K562 (cell line): ENCODE measurements at regions not wholly inside any gene's neighbourhood (a gene's known extent, or its start where the extent isn't known, plus 50 kb on each side); places are given as distances from the start of the nearest gene placed in this dataset.

Experiments
- ATAC-seq: fragments of 200-7000 bp; cut with Tn5 transposase; 3 replicates; pipeline ENCODE4 v1.9.1; 2020; ENCODE audit warnings: moderate library complexity
- BruUV-seq: library from RNA; stranded (reverse); fragments of 400-500 nt; replicated peaks from 2 replicates; lab custom pipeline; 2021; lab: Mats Ljungman, UMichigan
- CTCF ChIA-PET: fragments of 300-600 bp; formaldehyde crosslinking; extraction: SDS; loops from one replicate; lab custom pipeline; 2021; ENCODE audit warnings: low intra/inter-chr PET ratio; lab: Yijun Ruan, JAX
- POLR2A ChIA-PET: fragments of 300-600, 350-650 bp; sonication (Branson Sonifier 250); formaldehyde crosslinking; extraction: SDS; loops from one replicate; lab custom pipeline; 2021; ENCODE audit warnings: antibody characterized with exemption, inconsistent platforms; lab: Yijun Ruan, JAX
- DNase-seq, 4 experiments: peaks; one replicate each; pipeline versions ENCODE4 v3.0.0 to v3.0.0-alpha.2; 2011 to 2018; ENCODE audit warnings: low spot score in 3 of 4, mixed read lengths in 3 of 4; ENCODE audit errors: extremely low read depth in 1 of 4
- FAIRE-seq: peaks from 2 replicates; lab custom pipeline; 2011; peaks lifted over from hg19 to GRCh38; lab: Jason Lieb, UNC
- H2AFZ ChIP-seq: 2 replicates; pipeline ENCODE4 v1.6.0; 2011; ENCODE audit warnings: low read depth, low read length, control low read depth, inconsistent platforms
- H3K27ac ChIP-seq: fragments of 200-600 bp; 3 replicates; pipeline ENCODE4 v1.8.0; 2011; ENCODE audit warnings: low read depth, mild to moderate bottlenecking, control low read depth, inconsistent platforms, low read length, moderate library complexity, mixed read lengths; ENCODE audit errors: extremely low read depth
- H3K27me3 ChIP-seq, 2 experiments: fragments of 300-600 bp in 1 of 2; 2 replicates in 1 of 2; 3 replicates in 1 of 2; pipeline versions ENCODE4 v1.6.0 to v1.8.0; 2011; ENCODE audit warnings: inconsistent platforms in 2 of 2, low read length in 2 of 2, mild to moderate bottlenecking in 1 of 2, mixed read lengths in 1 of 2, moderate library complexity in 1 of 2; ENCODE audit not compliant: control insufficient read depth in 2 of 2, insufficient read depth in 2 of 2
- H3K36me3 ChIP-seq: fragments of 300-600 bp; 3 replicates; pipeline ENCODE4 v1.8.0; 2011; ENCODE audit warnings: mild to moderate bottlenecking, low read length, inconsistent platforms; ENCODE audit not compliant: control insufficient read depth, insufficient read depth
- H3K4me1 ChIP-seq, 2 experiments: fragments of 200-600 bp in 1 of 2; replicated peaks in 1 of 2; 2 replicates in 1 of 2; 3 replicates in 1 of 2; pipeline versions ENCODE4 v1.5.1 to v1.8.0; 2011; ENCODE audit warnings: inconsistent platforms in 2 of 2, low read length in 2 of 2, mild to moderate bottlenecking in 1 of 2, mixed read lengths in 1 of 2, moderate library complexity in 1 of 2; ENCODE audit not compliant: control insufficient read depth in 2 of 2, insufficient read depth in 2 of 2
- H3K4me2 ChIP-seq: 2 replicates; pipeline ENCODE4 v1.6.1; 2011; ENCODE audit warnings: low read length, control low read depth, inconsistent platforms, mixed read lengths; ENCODE audit not compliant: insufficient read depth
- H3K4me3 ChIP-seq: fragments of 200-600 bp; sonication (generic), shearing (Covaris generic); 2 replicates; pipeline ENCODE4 v1.5.1; 2016; ENCODE audit warnings: control low read depth, inconsistent platforms
- H3K79me2 ChIP-seq: fragments of 200-600 bp; 3 replicates; pipeline ENCODE4 v1.8.0; 2011; ENCODE audit warnings: low read length, inconsistent platforms; ENCODE audit not compliant: control insufficient read depth, insufficient read depth
- H3K9ac ChIP-seq, 2 experiments: 2 replicates each; pipeline versions ENCODE4 v1.6.0 to v1.6.1; 2011; ENCODE audit warnings: low read depth in 2 of 2, low read length in 2 of 2, control low read depth in 1 of 2, inconsistent platforms in 1 of 2, mild to moderate bottlenecking in 1 of 2, mixed read lengths in 1 of 2; ENCODE audit not compliant: insufficient read depth in 1 of 2
- H3K9me1 ChIP-seq: one replicate; pipeline ENCODE4 v1.6.0; 2011; ENCODE audit warnings: inconsistent platforms, mild to moderate bottlenecking, low read length, moderate library complexity; ENCODE audit not compliant: control insufficient read depth, insufficient read depth
- H3K9me3 ChIP-seq: replicated peaks from 2 replicates; pipeline ENCODE4 v1.5.1; 2011; ENCODE audit warnings: low read depth, low read length, inconsistent platforms; ENCODE audit not compliant: control insufficient read depth, insufficient read depth
- H4K20me1 ChIP-seq: replicated peaks from 2 replicates; pipeline ENCODE4 v1.6.1; 2011; ENCODE audit warnings: low read length, inconsistent platforms, mixed read lengths; ENCODE audit not compliant: control insufficient read depth, insufficient read depth
- HEY1 ChIP-seq: fragments of 250-450 bp; sonication (Bioruptor Pico); IDR thresholded peaks from 2 replicates; pipeline ENCODE4 v1.5.0; 2020; ENCODE audit warnings: mild to moderate bottlenecking, moderate library complexity, borderline replicate concordance
- KDM4B ChIP-seq, 2 experiments: fragments of 450-650 bp in 1 of 2; sonication (generic) in 1 of 2; IDR thresholded peaks; 2 replicates each; pipeline ENCODE4 v1.6.1; 2016 to 2017; ENCODE audit warnings: borderline replicate concordance in 2 of 2, antibody characterized with exemption in 1 of 2, low read depth in 1 of 2, mild to moderate bottlenecking in 1 of 2
- NR2C1 ChIP-seq, 2 experiments: fragments of 450-650 bp; IDR thresholded peaks; 2 replicates each; pipeline ENCODE4 v1.6.1; 2017; ENCODE audit warnings: mild to moderate bottlenecking in 2 of 2, antibody characterized with exemption in 1 of 2, inconsistent platforms in 1 of 2, missing compliant biosample characterization in 1 of 2, missing genetic modification characterization in 1 of 2
- NUFIP1 ChIP-seq: fragments of 450-650 bp; IDR thresholded peaks from 2 replicates; pipeline ENCODE4 v1.6.1; 2018; ENCODE audit not compliant: partially characterized antibody
- TAL1 ChIP-seq: fragments of 450-650 bp; IDR thresholded peaks from 2 replicates; pipeline ENCODE4 v1.6.1; 2016; ENCODE audit warnings: mild to moderate bottlenecking
- TEAD4 ChIP-seq, 2 experiments: sonication (generic) in 1 of 2; formaldehyde crosslinking in 1 of 2; IDR thresholded peaks; 2 replicates each; pipeline versions ENCODE4 v1.6.1 to v1.8.0; 2012 to 2022; ENCODE audit warnings: borderline replicate concordance in 1 of 2, inconsistent platforms in 1 of 2, low read length in 1 of 2, mild to moderate bottlenecking in 1 of 2, missing genetic modification reagents in 1 of 2
- U2AF1 ChIP-seq: fragments of 200-400 bp; formaldehyde crosslinking; optimal IDR thresholded peaks from 2 replicates; pipeline ENCODE3; 2017; ENCODE audit warnings: mild to moderate bottlenecking, low read depth, low read length, moderate library complexity
- ZNF23 ChIP-seq: fragments of 250-450 bp; sonication (Bioruptor Pico); IDR thresholded peaks from 2 replicates; pipeline ENCODE4 v1.4.0; 2020; ENCODE audit warnings: mild to moderate bottlenecking
- ZNF280A ChIP-seq: fragments of 450-650 bp; IDR thresholded peaks from 2 replicates; pipeline ENCODE4 v1.6.1; 2018; ENCODE audit warnings: mild to moderate bottlenecking, low read depth; ENCODE audit not compliant: partially characterized antibody
- ZNF436 ChIP-seq: fragments of 250-450, 450-650 bp; sonication (Bioruptor Pico); formaldehyde crosslinking; IDR thresholded peaks from 2 replicates; pipeline ENCODE4 v1.7.0; 2020; ENCODE audit warnings: mild to moderate bottlenecking
- ZNF639 ChIP-seq, 2 experiments: fragments of 200-800 bp in 1 of 2; sonication (Bioruptor generic) in 1 of 2; sonication (generic) in 1 of 2; formaldehyde crosslinking in 1 of 2; IDR thresholded peaks in 1 of 2; conservative IDR thresholded peaks in 1 of 2; 2 replicates each; pipeline versions ENCODE4 v1.5.0 to v1.6.1; 2016 to 2020; ENCODE audit warnings: missing compliant biosample characterization in 1 of 2, missing genetic modification characterization in 1 of 2, missing genetic modification reagents in 1 of 2
- ZNF75A ChIP-seq: fragments of 450-650 bp; formaldehyde crosslinking; IDR thresholded peaks from 2 replicates; pipeline ENCODE4 v1.4.0; 2020; ENCODE audit warnings: mild to moderate bottlenecking
- WGBS: fragments of 100-300 bp; shearing (Covaris generic); methylation state at CpG from one replicate; pipeline ENCODE4 v1.1.6; 2016; ENCODE audit warnings: low coverage, mixed read lengths; ENCODE audit not compliant: insufficient coverage; ENCODE audit errors: missing lambda C conversion rate; 5-methylcytosine and 5-hydroxymethylcytosine counted together
- in situ Hi-C: fragments of 300-500 bp; cut with MboI; formaldehyde crosslinking; loops from 4 replicates; pipeline ENCODE4 v1.15.0; 2018; ENCODE audit warnings: inconsistent platforms, mixed read lengths
- intact Hi-C: fragments of 100-400 bp; cut with micrococcal nuclease; formaldehyde crosslinking; loops from 2 replicates; pipeline ENCODE4 v1.14.2; 2022
- TF ChIP-seq, protein P1 (sequence below): sonication (generic); formaldehyde crosslinking; IDR thresholded peaks from 2 replicates; pipeline ENCODE4 v1.8.0; 2022; ENCODE audit warnings: missing genetic modification reagents, mild to moderate bottlenecking, borderline replicate concordance
- TF ChIP-seq, protein P2 (sequence below): fragments of 250-450 bp; sonication (Bioruptor Pico); IDR thresholded peaks from 2 replicates; pipeline ENCODE4 v1.8.0; 2022; ENCODE audit warnings: moderate library complexity, mild to moderate bottlenecking, inconsistent platforms

DNA sequence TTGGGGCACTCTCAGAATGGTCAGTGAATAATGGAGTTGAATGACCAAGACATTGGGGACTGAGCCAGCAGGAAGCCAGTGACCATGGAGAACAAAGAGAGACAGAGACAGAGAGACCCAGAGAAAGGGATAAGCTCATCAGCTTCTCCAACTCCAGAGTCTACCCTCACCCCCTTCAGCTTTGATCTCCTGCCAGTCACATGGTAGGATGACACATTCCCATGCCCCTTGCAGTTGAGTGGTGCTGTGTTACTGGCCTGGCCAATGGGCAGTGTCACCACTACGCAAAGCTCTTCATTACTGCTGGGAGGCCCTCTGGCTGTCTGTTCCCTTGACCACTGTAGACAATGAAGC, 643.5 kb downstream of the AJAP1 start (continued):
- TF ChIP-seq TEAD4 (IDR thresholded peaks at IDR 0.05; ENCODE audit: low read length) (no peak), TEAD4 (CRISPR knock-in tag; IDR thresholded peaks at IDR 0.05; ENCODE audit: borderline replicate concordance) (no peak), ZNF639 (CRISPR knock-in tag; conservative IDR thresholded peaks at IDR 0.05 in 1 of 2, IDR thresholded peaks at IDR 0.05 in 1 of 2) (no peak), U2AF1 (no peak), ZNF23 (CRISPR knock-in tag) (no peak)

GRCh38 chr1:5297180-5297885, 642.9 kb downstream of the AJAP1 start:
- BruUV-seq = no TSS peak
- Histone ChIP-seq H3K79me2 (no peaks in the 10 kb centered on the region), H3K27ac (no peak overlapping the region), H3K36me3 (no peaks in the 10 kb centered on the region), H3K9me1 (no peaks in the 10 kb centered on the region), H3K4me3 (no peak overlapping the region), H3K27me3 (peaks cover 0 to 15% of the 10 kb centered on the region in 2 experiments; a peak in 2 of 5 replicates), H2AFZ (no peak overlapping the region), H3K4me2 (no peak overlapping the region), H3K4me1 (no peaks in the 10 kb centered on the region), H4K20me1 (no peaks in the 10 kb centered on the region), H3K9me3 (no peaks in the 10 kb centered on the region), H3K9ac (no peak overlapping the region)
- in situ Hi-C loops = no loop called here
- WGBS = 0% methylated on average over 9 of the region's 9 CpGs
- no peak for ATAC-seq
- intact Hi-C loops = no loop called here
- CTCF ChIA-PET = no interaction called here
- POLR2A ChIA-PET = interaction anchor here (0.6 to 0.7 kb wide), 3 partner anchors 145 to 1068 kb away, joined by 3 read pairs; no protein-coding TSS in a partner anchor
- DNase-seq = no peak
- no peak for FAIRE-seq
- TF ChIP-seq TAL1 (no peak), NUFIP1 (no peak), ZNF436 (no peak), NR2C1 (IDR thresholded peaks at IDR 0.05) (no peak), NR2C1 (tag; IDR thresholded peaks at IDR 0.05) (no peak), HEY1 (CRISPR knock-in tag) (no peak), KDM4B (IDR thresholded peaks at IDR 0.05; ENCODE audit: borderline replicate concordance in 2 of 2, low read depth in 1 of 2) (no peak), ZNF75A (CRISPR knock-in tag) (no peak), ZNF280A (no peak)
- TF ChIP-seq, protein P1, sequence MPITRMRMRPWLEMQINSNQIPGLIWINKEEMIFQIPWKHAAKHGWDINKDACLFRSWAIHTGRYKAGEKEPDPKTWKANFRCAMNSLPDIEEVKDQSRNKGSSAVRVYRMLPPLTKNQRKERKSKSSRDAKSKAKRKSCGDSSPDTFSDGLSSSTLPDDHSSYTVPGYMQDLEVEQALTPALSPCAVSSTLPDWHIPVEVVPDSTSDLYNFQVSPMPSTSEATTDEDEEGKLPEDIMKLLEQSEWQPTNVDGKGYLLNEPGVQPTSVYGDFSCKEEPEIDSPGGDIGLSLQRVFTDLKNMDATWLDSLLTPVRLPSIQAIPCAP (CRISPR knock-in tag) = no peak
- TF ChIP-seq, protein P2, sequence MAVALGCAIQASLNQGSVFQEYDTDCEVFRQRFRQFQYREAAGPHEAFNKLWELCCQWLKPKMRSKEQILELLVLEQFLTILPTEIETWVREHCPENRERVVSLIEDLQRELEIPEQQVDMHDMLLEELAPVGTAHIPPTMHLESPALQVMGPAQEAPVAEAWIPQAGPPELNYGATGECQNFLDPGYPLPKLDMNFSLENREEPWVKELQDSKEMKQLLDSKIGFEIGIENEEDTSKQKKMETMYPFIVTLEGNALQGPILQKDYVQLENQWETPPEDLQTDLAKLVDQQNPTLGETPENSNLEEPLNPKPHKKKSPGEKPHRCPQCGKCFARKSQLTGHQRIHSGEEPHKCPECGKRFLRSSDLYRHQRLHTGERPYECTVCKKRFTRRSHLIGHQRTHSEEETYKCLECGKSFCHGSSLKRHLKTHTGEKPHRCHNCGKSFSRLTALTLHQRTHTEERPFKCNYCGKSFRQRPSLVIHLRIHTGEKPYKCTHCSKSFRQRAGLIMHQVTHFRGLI (CRISPR knock-in tag) = no peak
